Neuronal stem cell (in vitro differentiated cells): ENCODE measurements at regions not wholly inside any gene's neighbourhood (a gene's known extent, or its start where the extent isn't known, plus 50 kb on each side); places are given as distances from the start of the nearest gene placed in this dataset.

Source experiments
- DNase-seq: peaks from one replicate; pipeline ENCODE4 v3.0.0-alpha.2; 2013; ENCODE audit warnings: low spot score
- H2AFZ ChIP-seq: one replicate; pipeline ENCODE4 v1.6.1; 2013; ENCODE audit warnings: mild to moderate bottlenecking, low read length, inconsistent platforms
- H2AK5ac ChIP-seq: 2 replicates; pipeline ENCODE4 v1.6.1; 2013; ENCODE audit warnings: low read depth, mild to moderate bottlenecking, inconsistent platforms, low read length, moderate library complexity, mixed read lengths
- H2BK120ac ChIP-seq: 2 replicates; pipeline ENCODE4 v1.6.1; 2013; ENCODE audit warnings: low read depth, mild to moderate bottlenecking, inconsistent platforms, low read length, moderate library complexity, mixed read lengths
- H2BK12ac ChIP-seq: one replicate; pipeline ENCODE4 v1.6.1; 2013; ENCODE audit warnings: low read length, inconsistent platforms
- H2BK15ac ChIP-seq: 2 replicates; pipeline ENCODE4 v1.6.1; 2013; ENCODE audit warnings: mild to moderate bottlenecking, low read length, inconsistent platforms, mixed read lengths
- H2BK5ac ChIP-seq: one replicate; pipeline ENCODE4 v1.6.1; 2013; ENCODE audit warnings: inconsistent platforms, mild to moderate bottlenecking, low read length, moderate library complexity
- H3K14ac ChIP-seq: one replicate; pipeline ENCODE4 v1.6.1; 2013; ENCODE audit warnings: low read length, inconsistent platforms
- H3K18ac ChIP-seq: 2 replicates; pipeline ENCODE4 v1.6.1; 2013; ENCODE audit warnings: low read length, inconsistent platforms
- H3K23ac ChIP-seq: 2 replicates; pipeline ENCODE4 v1.6.1; 2013; ENCODE audit warnings: low read depth, mild to moderate bottlenecking, mixed read lengths, low read length, inconsistent platforms; ENCODE audit not compliant: poor library complexity
- H3K27ac ChIP-seq: replicated peaks from 3 replicates; pipeline ENCODE4 v1.5.1; 2013; ENCODE audit warnings: low read length, inconsistent platforms
- H3K27me3 ChIP-seq, 3 experiments: 2 replicates each; pipeline ENCODE4 v1.6.1; 2013; ENCODE audit warnings: low read length in 3 of 3, mild to moderate bottlenecking in 2 of 3, inconsistent platforms in 1 of 3, low read depth in 1 of 3, mixed read lengths in 1 of 3, moderate library complexity in 1 of 3; ENCODE audit not compliant: control insufficient read depth in 3 of 3, insufficient read depth in 3 of 3
- H3K36me3 ChIP-seq, 2 donors: replicated peaks in 1 of 2; 2 replicates each; pipeline ENCODE4 v1.6.1; 2013; ENCODE audit warnings: low read length in 2 of 2; ENCODE audit not compliant: control insufficient read depth in 2 of 2, insufficient read depth in 2 of 2
- H3K4ac ChIP-seq: 2 replicates; pipeline ENCODE4 v1.6.1; 2013; ENCODE audit warnings: inconsistent platforms, mild to moderate bottlenecking, low read length, moderate library complexity
- H3K4me1 ChIP-seq, 2 donors: 1 replicate in 1 of 2; 2 replicates in 1 of 2; pipeline ENCODE4 v1.6.1; 2013; ENCODE audit warnings: low read length in 2 of 2, low read depth in 1 of 2; ENCODE audit not compliant: control insufficient read depth in 2 of 2, insufficient read depth in 1 of 2
- H3K4me2 ChIP-seq: one replicate; pipeline ENCODE4 v1.6.1; 2013; ENCODE audit warnings: mild to moderate bottlenecking, low read length, inconsistent platforms; ENCODE audit not compliant: insufficient read depth, poor library complexity, severe bottlenecking
- H3K4me3 ChIP-seq, 2 donors: 2 replicates each; pipeline ENCODE4 v1.5.1; 2013; ENCODE audit warnings: low read length in 2 of 2, mild to moderate bottlenecking in 2 of 2, inconsistent platforms in 1 of 2, moderate library complexity in 1 of 2
- H3K79me1 ChIP-seq: one replicate; pipeline ENCODE4 v1.6.1; 2013; ENCODE audit warnings: low read depth, mild to moderate bottlenecking, inconsistent platforms, low read length, moderate library complexity
- H3K9ac ChIP-seq: one replicate; pipeline ENCODE4 v1.6.1; 2013; ENCODE audit warnings: mild to moderate bottlenecking, low read depth, low read length, inconsistent platforms; ENCODE audit not compliant: poor library complexity
- H3K9me3 ChIP-seq, 2 donors: replicated peaks in 1 of 2; 2 replicates each; pipeline versions ENCODE3 to v1.6.1; 2013; ENCODE audit warnings: low read length in 2 of 2, mild to moderate bottlenecking in 2 of 2, inconsistent platforms in 1 of 2, low read depth in 1 of 2, mixed read lengths in 1 of 2, moderate library complexity in 1 of 2; ENCODE audit not compliant: control insufficient read depth in 2 of 2, insufficient read depth in 1 of 2
- H4K8ac ChIP-seq: one replicate; pipeline ENCODE4 v1.6.1; 2013; ENCODE audit warnings: low read depth, mild to moderate bottlenecking, inconsistent platforms, low read length, moderate library complexity
- H4K91ac ChIP-seq: one replicate; pipeline ENCODE4 v1.6.1; 2013; ENCODE audit warnings: low read length, low read depth, mild to moderate bottlenecking, inconsistent platforms; ENCODE audit not compliant: poor library complexity
- WGBS, 2 donors: extraction: QIAGEN DNeasy Blood & Tissue Kit; methylation state at CpG; one replicate each; pipeline ENCODE4 v1.1.7; 2013; ENCODE audit warnings: missing lambda C conversion rate in 2 of 2, mixed read lengths in 1 of 2; ENCODE audit not compliant: insufficient read length in 2 of 2, insufficient replicate concordance in 1 of 2; ENCODE audit errors: extremely low coverage in 2 of 2; 5-methylcytosine and 5-hydroxymethylcytosine counted together

- H3K9me3 ChIP-seq = no peaks in the 10 kb centered on the region
- no peak overlapping the region for H3K14ac ChIP-seq
- H2BK12ac ChIP-seq = no peak overlapping the region
- no peaks in the 10 kb centered on the region for H3K36me3 ChIP-seq
- no peak overlapping the region for H3K18ac ChIP-seq
- H2BK15ac ChIP-seq = no peak overlapping the region
- no peak overlapping the region for H3K4me3 ChIP-seq
- no peaks in the 10 kb centered on the region for H3K27me3 ChIP-seq
- H2AFZ ChIP-seq = no peak overlapping the region
- no peak for DNase-seq
- WGBS, 2 donors = no CpG with 5 or more reads among the region's 2 CpGs
- no peak overlapping the region for H2BK120ac ChIP-seq
- H2BK5ac ChIP-seq = no peak overlapping the region
- H3K23ac ChIP-seq = no peak overlapping the region
- no peak overlapping the region for H3K4me2 ChIP-seq
- no peaks in the 10 kb centered on the region for H3K4me1 ChIP-seq
- H3K9ac ChIP-seq = no peak overlapping the region
- H4K8ac ChIP-seq = no peak overlapping the region
- no peak overlapping the region for H4K91ac ChIP-seq
- H3K27ac ChIP-seq = no peak overlapping the region
- no peak overlapping the region for H3K4ac ChIP-seq
- no peak overlapping the region for H2AK5ac ChIP-seq
- H3K79me1 ChIP-seq = no peaks in the 10 kb centered on the region
Measured at GRCh38 chr12:60071759-60072191, 475.9 kb downstream of the SLC16A7 start.

- Histone ChIP-seq H2BK12ac (no peak overlapping the region), H3K4ac (no peak overlapping the region), H2BK120ac (no peak overlapping the region), H3K23ac (no peak overlapping the region), H4K91ac (no peak overlapping the region), H2AK5ac (no peak overlapping the region), H3K4me1 (no peaks in the 10 kb centered on the region), H3K18ac (no peak overlapping the region), H3K4me2 (no peak overlapping the region), H2AFZ (no peak overlapping the region), H3K36me3 (no peaks in the 10 kb centered on the region), H3K27me3 (no peaks in the 10 kb centered on the region), H2BK15ac (no peak overlapping the region), H3K27ac (no peak overlapping the region), H3K9ac (no peak overlapping the region), H4K8ac (no peak overlapping the region), H3K14ac (no peak overlapping the region), H3K4me3 (no peak overlapping the region), H2BK5ac (no peak overlapping the region), H3K79me1 (no peaks in the 10 kb centered on the region), H3K9me3 (no peaks in the 10 kb centered on the region)
- no peak for DNase-seq
Measured at GRCh38 chr12:60072911-60073310, 477.1 kb downstream of the SLC16A7 start.

GRCh38 chr12:60075091-60075490, 479.3 kb downstream of the SLC16A7 start:
- H3K4ac ChIP-seq = no peak overlapping the region
- no peak overlapping the region for H2AK5ac ChIP-seq
- DNase-seq = no peak
- no peak overlapping the region for H2BK12ac ChIP-seq
- WGBS, 2 donors = no CpG with 5 or more reads among the region's 2 CpGs
- H3K18ac ChIP-seq = no peak overlapping the region
- H3K79me1 ChIP-seq = no peaks in the 10 kb centered on the region
- H2BK15ac ChIP-seq = no peak overlapping the region
- H3K27me3 ChIP-seq = no peaks in the 10 kb centered on the region
- H2AFZ ChIP-seq = no peak overlapping the region
- H3K36me3 ChIP-seq = no peaks in the 10 kb centered on the region
- H3K14ac ChIP-seq = no peak overlapping the region
- no peaks in the 10 kb centered on the region for H3K4me1 ChIP-seq
- H2BK5ac ChIP-seq = no peak overlapping the region
- H2BK120ac ChIP-seq = no peak overlapping the region
- H3K4me2 ChIP-seq = no peak overlapping the region
- no peak overlapping the region for H4K91ac ChIP-seq
- H3K9ac ChIP-seq = no peak overlapping the region
- H3K23ac ChIP-seq = no peak overlapping the region
- no peak overlapping the region for H3K4me3 ChIP-seq
- H3K27ac ChIP-seq = no peak overlapping the region
- no peaks in the 10 kb centered on the region for H3K9me3 ChIP-seq
- no peak overlapping the region for H4K8ac ChIP-seq

GRCh38 chr12:60078026-60078425, 482.2 kb downstream of the SLC16A7 start:
- no peaks in the 10 kb centered on the region for H3K9me3 ChIP-seq
- no peak overlapping the region for H3K4me2 ChIP-seq
- no peak for DNase-seq
- H2AK5ac ChIP-seq = no peak overlapping the region
- H3K4me1 ChIP-seq = no peaks in the 10 kb centered on the region
- no CpG with 5 or more reads among the region's 3 CpGs for WGBS, 2 donors
- H3K9ac ChIP-seq = no peak overlapping the region
- H2BK15ac ChIP-seq = no peak overlapping the region
- H3K79me1 ChIP-seq = no peaks in the 10 kb centered on the region
- H4K8ac ChIP-seq = no peak overlapping the region
- no peak overlapping the region for H3K14ac ChIP-seq
- H2BK120ac ChIP-seq = no peak overlapping the region
- H3K18ac ChIP-seq = no peak overlapping the region
- H2BK12ac ChIP-seq = no peak overlapping the region
- H3K4ac ChIP-seq = no peak overlapping the region
- no peak overlapping the region for H3K23ac ChIP-seq
- no peak overlapping the region for H4K91ac ChIP-seq
- H3K27me3 ChIP-seq = no peaks in the 10 kb centered on the region
- H3K36me3 ChIP-seq = no peaks in the 10 kb centered on the region
- no peak overlapping the region for H3K27ac ChIP-seq
- no peak overlapping the region for H3K4me3 ChIP-seq
- no peak overlapping the region for H2BK5ac ChIP-seq
- no peak overlapping the region for H2AFZ ChIP-seq
